Endothelial cell of umbilical vein (primary cell): ENCODE measurements at regions not wholly inside any gene's neighbourhood (a gene's known extent, or its start where the extent isn't known, plus 50 kb on each side); places are given as distances from the start of the nearest gene placed in this dataset.

ENCODE experiments used
- BruUV-seq: library from RNA; stranded (reverse); fragments of 400-500 nt; replicated peaks from 2 replicates; lab custom pipeline; 2021; lab: Mats Ljungman, UMichigan
- CTCF ChIA-PET: fragments of 300-600, 350-600 bp; sonication (Branson Sonifier 250); formaldehyde crosslinking; loops from one replicate; lab custom pipeline; 2021; ENCODE audit warnings: antibody characterized with exemption, inconsistent platforms; lab: Charles Lee
- POLR2A ChIA-PET: fragments of 300-600, 350-600 bp; sonication (Branson Sonifier 250); formaldehyde crosslinking; loops from one replicate; lab custom pipeline; 2021; ENCODE audit warnings: antibody characterized with exemption, inconsistent platforms; lab: Charles Lee
- DNase-seq: peaks from one replicate; pipeline ENCODE4 v3.0.0-alpha.2; 2011; ENCODE audit warnings: low read depth, low spot score
- FAIRE-seq: peaks from 2 replicates; lab custom pipeline; 2011; peaks lifted over from hg19 to GRCh38; lab: Jason Lieb, UNC
- H2AFZ ChIP-seq: 2 replicates; pipeline ENCODE4 v1.6.0; 2012; ENCODE audit warnings: low read depth, low read length, control low read depth, inconsistent platforms
- H3K27ac ChIP-seq: 2 replicates; pipeline ENCODE4 v1.5.1; 2011; ENCODE audit warnings: low read depth, mild to moderate bottlenecking, control low read depth, low read length, moderate library complexity; ENCODE audit not compliant: insufficient read depth
- H3K27me3 ChIP-seq, 2 experiments: 2 replicates each; pipeline versions ENCODE4 v1.6.0 to v1.6.1; 2011; ENCODE audit warnings: low read length in 2 of 2, mixed read lengths in 1 of 2; ENCODE audit not compliant: control insufficient read depth in 2 of 2, insufficient read depth in 2 of 2
- H3K36me3 ChIP-seq, 2 experiments: 2 replicates in 1 of 2; 3 replicates in 1 of 2; pipeline ENCODE4 v1.5.1; 2011; ENCODE audit warnings: low read length in 2 of 2, mild to moderate bottlenecking in 1 of 2, moderate library complexity in 1 of 2; ENCODE audit not compliant: control insufficient read depth in 2 of 2, insufficient read depth in 2 of 2; ENCODE audit errors: extremely low read depth in 1 of 2
- H3K4me1 ChIP-seq: 3 replicates; pipeline ENCODE4 v1.5.1; 2011; ENCODE audit warnings: mild to moderate bottlenecking, low read length; ENCODE audit not compliant: control insufficient read depth, insufficient read depth; ENCODE audit errors: extremely low read depth
- H3K4me2 ChIP-seq: 2 replicates; pipeline ENCODE4 v1.6.1; 2011; ENCODE audit warnings: low read length, control low read depth, mixed read lengths; ENCODE audit not compliant: insufficient read depth
- H3K4me3 ChIP-seq, 3 experiments: fragments of 200-600 bp in 1 of 3; sonication (generic), shearing (Covaris generic) in 1 of 3; replicated peaks in 1 of 3; 2 replicates each; pipeline ENCODE4 v1.5.1; 2011 to 2016; ENCODE audit warnings: control low read depth in 3 of 3, low read length in 3 of 3, mild to moderate bottlenecking in 2 of 3, inconsistent platforms in 1 of 3, low read depth in 1 of 3, moderate library complexity in 1 of 3; ENCODE audit not compliant: insufficient read depth in 1 of 3
- H3K79me2 ChIP-seq: 2 replicates; pipeline ENCODE4 v1.6.0; 2012; ENCODE audit warnings: low read length, inconsistent platforms; ENCODE audit not compliant: control insufficient read depth, insufficient read depth
- H3K9ac ChIP-seq: replicated peaks from 2 replicates; pipeline ENCODE3; 2011; ENCODE audit warnings: low read length, control low read depth; ENCODE audit not compliant: insufficient read depth; ENCODE audit errors: extremely low read depth
- H3K9me1 ChIP-seq: replicated peaks from 3 replicates; pipeline ENCODE4 v1.6.0; 2011; ENCODE audit warnings: mild to moderate bottlenecking, low read length; ENCODE audit not compliant: control insufficient read depth, insufficient read depth; ENCODE audit errors: extremely low read depth
- H3K9me3 ChIP-seq: replicated peaks from 2 replicates; pipeline ENCODE4 v1.5.1; 2012; ENCODE audit warnings: low read length, inconsistent platforms; ENCODE audit not compliant: control insufficient read depth, insufficient read depth
- H4K20me1 ChIP-seq: replicated peaks from 2 replicates; pipeline ENCODE3; 2011; ENCODE audit warnings: mild to moderate bottlenecking, low read length; ENCODE audit not compliant: control insufficient read depth, insufficient read depth; ENCODE audit errors: extremely low read depth
- CTCF ChIP-seq, 2 donors: IDR thresholded peaks; 1 replicate in 1 of 2; 2 replicates in 1 of 2; pipeline ENCODE4 v1.5.1; 2011; ENCODE audit warnings: low read length in 2 of 2, mild to moderate bottlenecking in 2 of 2, moderate library complexity in 2 of 2, control low read depth in 1 of 2, inconsistent platforms in 1 of 2, low read depth in 1 of 2; ENCODE audit not compliant: insufficient read depth in 1 of 2; ENCODE audit errors: extremely low read depth in 1 of 2
- EZH2 ChIP-seq: IDR thresholded peaks from 2 replicates; pipeline ENCODE4 v1.6.1; 2012; ENCODE audit warnings: borderline replicate concordance, low read depth, mild to moderate bottlenecking, moderate library complexity, low read length, inconsistent platforms; ENCODE audit not compliant: severe bottlenecking
- FOS ChIP-seq: IDR thresholded peaks from 2 replicates; pipeline ENCODE4 v1.6.1; 2011; ENCODE audit warnings: mild to moderate bottlenecking, low read length, moderate library complexity, borderline replicate concordance; ENCODE audit not compliant: insufficient read depth
- GATA2 ChIP-seq: IDR thresholded peaks from 2 replicates; pipeline ENCODE4 v1.7.0; 2011; ENCODE audit warnings: low read depth, mild to moderate bottlenecking, moderate library complexity, mixed read lengths, low read length; ENCODE audit not compliant: insufficient read length, insufficient read depth
- JUN ChIP-seq: IDR thresholded peaks from 2 replicates; pipeline ENCODE4 v1.6.1; 2011; ENCODE audit warnings: borderline replicate concordance, low read depth; ENCODE audit not compliant: insufficient read length, insufficient read depth
- MYC ChIP-seq: IDR thresholded peaks from one replicate; pipeline ENCODE4 v1.6.1; 2011; ENCODE audit warnings: mild to moderate bottlenecking, low read depth, low read length
- POLR2A ChIP-seq: IDR thresholded peaks from 2 replicates; pipeline ENCODE4 v1.6.1; 2012; ENCODE audit warnings: low read depth, mild to moderate bottlenecking, control low read depth, low read length
- POLR2AphosphoS5 ChIP-seq: IDR thresholded peaks from 2 replicates; pipeline ENCODE4 v1.6.1; 2012; ENCODE audit warnings: low read depth, mild to moderate bottlenecking, control low read depth, low read length, moderate library complexity; ENCODE audit not compliant: insufficient read depth
- dilution Hi-C: fragments of 300-500 bp; cut with MboI; formaldehyde crosslinking; loops from one replicate; pipeline ENCODE4 v1.15.0; 2019; ENCODE audit warnings: low sequenced_read_pairs; ENCODE audit not compliant: extremely low pct_ligation_motif_present
- intact Hi-C: fragments of 100-400 bp; cut with micrococcal nuclease; formaldehyde crosslinking; loops from one replicate; pipeline ENCODE4 v1.10.0; 2022
- TF ChIP-seq, protein P1 (sequence below): IDR thresholded peaks from 2 replicates; pipeline ENCODE4 v1.6.1; 2011; ENCODE audit not compliant: insufficient read depth, insufficient read length

DNA sequence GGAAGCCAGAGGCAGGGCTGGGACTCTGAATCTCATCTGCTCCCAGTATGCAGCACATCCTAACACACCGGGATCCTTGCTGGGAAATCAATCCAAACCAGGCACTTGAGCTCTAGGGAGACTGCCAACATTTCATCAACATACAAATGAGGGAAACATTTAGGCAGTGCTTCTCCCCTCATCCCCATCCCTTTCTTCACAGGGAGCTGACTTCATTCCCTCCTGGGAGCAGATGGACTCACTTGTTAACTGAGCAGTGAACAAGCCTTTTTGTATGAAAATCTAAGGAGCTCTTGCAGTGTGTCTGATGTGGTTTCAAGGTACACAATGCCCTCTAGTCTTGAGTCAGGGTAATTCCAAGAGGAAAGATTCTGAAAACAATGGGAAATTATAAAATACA lies 96.3 kb downstream of the TMEM114 start:
- no peaks in the 10 kb centered on the region for H3K4me1 ChIP-seq
- dilution Hi-C loops = no loop called here

More for the DNA sequence above, 96.3 kb downstream of the TMEM114 start:
- FAIRE-seq (no peak), DNase-seq (no peak)
- no peaks in the 10 kb centered on the region for H3K36me3 ChIP-seq
- TF ChIP-seq, protein P1, sequence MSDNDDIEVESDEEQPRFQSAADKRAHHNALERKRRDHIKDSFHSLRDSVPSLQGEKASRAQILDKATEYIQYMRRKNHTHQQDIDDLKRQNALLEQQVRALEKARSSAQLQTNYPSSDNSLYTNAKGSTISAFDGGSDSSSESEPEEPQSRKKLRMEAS = no peak
- no peak for TF ChIP-seq CTCF (IDR thresholded peaks at IDR 0.05; ENCODE audit: extremely low read depth in 1 of 2, insufficient read depth in 1 of 2, low read depth in 1 of 2, low read length in 2 of 2)
- no peak for TF ChIP-seq GATA2
- TF ChIP-seq POLR2AphosphoS5 = no peak
- no peak for TF ChIP-seq POLR2A
- TF ChIP-seq MYC = no peak
- no peak for TF ChIP-seq EZH2
- no peak for TF ChIP-seq JUN
- no peak for TF ChIP-seq FOS
- ChIA-PET POLR2A (no interaction called here), CTCF (no interaction called here)
- no peaks in the 10 kb centered on the region for H3K9me1 ChIP-seq
- intact Hi-C loops = no loop called here
- H4K20me1 ChIP-seq = no peaks in the 10 kb centered on the region
- peaks cover 2% of the 10 kb centered on the region for H3K9me3 ChIP-seq
- H3K4me2 ChIP-seq = no peak overlapping the region
- H3K4me3 ChIP-seq = no peak overlapping the region
- no peaks in the 10 kb centered on the region for H3K27me3 ChIP-seq
- H3K9ac ChIP-seq = no peak overlapping the region
- no peak overlapping the region for H2AFZ ChIP-seq
- BruUV-seq = no TSS peak
- no peak overlapping the region for H3K27ac ChIP-seq
- H3K79me2 ChIP-seq = no peaks in the 10 kb centered on the region
